ENCODE measurements at regions not wholly inside any gene's neighbourhood (a gene's known extent, or its start where the extent isn't known, plus 50 kb on each side); places are given as distances from the start of the nearest gene placed in this dataset.
A peak's percentile ranks its signal among the peaks of the same experiment; 100 is the strongest.

DNA sequence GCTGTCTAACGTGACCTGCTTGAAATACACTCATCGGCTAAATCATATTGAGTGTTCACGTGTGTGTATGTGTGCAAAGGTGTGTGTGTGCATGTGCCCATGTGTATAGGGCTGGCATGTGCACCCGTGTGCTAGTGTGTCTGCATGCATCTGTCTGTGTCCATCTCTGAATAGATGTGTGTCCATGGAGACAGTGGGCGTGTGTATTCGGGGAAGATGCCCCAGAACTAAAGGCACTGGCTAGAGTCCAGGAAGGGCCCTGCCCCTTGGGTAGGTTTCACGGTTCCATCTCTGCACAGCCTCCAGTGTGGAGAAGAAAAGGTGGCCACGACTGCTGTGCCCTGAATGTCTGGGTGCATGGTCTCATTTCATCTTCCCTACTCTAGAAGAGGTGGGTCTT, 220.3 kb downstream of the MN1 start:
- peaks cover 15% of the 10 kb centered on the region for H3K4me1 Mint-ChIP-seq (ENCODE audit: insufficient read depth, unreplicated experiment)
- no peak for DNase-seq (ENCODE audit: unreplicated experiment)
- CTCF ChIA-PET = interaction anchor here (1.0 kb wide), 1 partner anchor 175 kb away, joined by 3 read pairs; no protein-coding TSS in a partner anchor
- POLR2A ChIA-PET = no interaction called here
- TF ChIP-seq, protein P1, sequence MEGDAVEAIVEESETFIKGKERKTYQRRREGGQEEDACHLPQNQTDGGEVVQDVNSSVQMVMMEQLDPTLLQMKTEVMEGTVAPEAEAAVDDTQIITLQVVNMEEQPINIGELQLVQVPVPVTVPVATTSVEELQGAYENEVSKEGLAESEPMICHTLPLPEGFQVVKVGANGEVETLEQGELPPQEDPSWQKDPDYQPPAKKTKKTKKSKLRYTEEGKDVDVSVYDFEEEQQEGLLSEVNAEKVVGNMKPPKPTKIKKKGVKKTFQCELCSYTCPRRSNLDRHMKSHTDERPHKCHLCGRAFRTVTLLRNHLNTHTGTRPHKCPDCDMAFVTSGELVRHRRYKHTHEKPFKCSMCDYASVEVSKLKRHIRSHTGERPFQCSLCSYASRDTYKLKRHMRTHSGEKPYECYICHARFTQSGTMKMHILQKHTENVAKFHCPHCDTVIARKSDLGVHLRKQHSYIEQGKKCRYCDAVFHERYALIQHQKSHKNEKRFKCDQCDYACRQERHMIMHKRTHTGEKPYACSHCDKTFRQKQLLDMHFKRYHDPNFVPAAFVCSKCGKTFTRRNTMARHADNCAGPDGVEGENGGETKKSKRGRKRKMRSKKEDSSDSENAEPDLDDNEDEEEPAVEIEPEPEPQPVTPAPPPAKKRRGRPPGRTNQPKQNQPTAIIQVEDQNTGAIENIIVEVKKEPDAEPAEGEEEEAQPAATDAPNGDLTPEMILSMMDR (IDR thresholded peaks at IDR 0.05; ENCODE audit: unreplicated experiment) = no peak
- no peaks in the 10 kb centered on the region for H3K9me3 Mint-ChIP-seq (ENCODE audit: unreplicated experiment)
- no peak overlapping the region for H3K27ac Mint-ChIP-seq (ENCODE audit: low read depth, unreplicated experiment)
- intact Hi-C loops (cut with micrococcal nuclease) = no loop called here
- H3K36me3 Mint-ChIP-seq (ENCODE audit: insufficient read depth, unreplicated experiment) = no peaks in the 10 kb centered on the region
- no TSS peak for BruUV-seq (replicated peaks)
- no peaks in the 10 kb centered on the region for H3K27me3 Mint-ChIP-seq (ENCODE audit: insufficient read depth, unreplicated experiment)
- H3K4me3 Mint-ChIP-seq (ENCODE audit: unreplicated experiment) = no peak overlapping the region

DNA sequence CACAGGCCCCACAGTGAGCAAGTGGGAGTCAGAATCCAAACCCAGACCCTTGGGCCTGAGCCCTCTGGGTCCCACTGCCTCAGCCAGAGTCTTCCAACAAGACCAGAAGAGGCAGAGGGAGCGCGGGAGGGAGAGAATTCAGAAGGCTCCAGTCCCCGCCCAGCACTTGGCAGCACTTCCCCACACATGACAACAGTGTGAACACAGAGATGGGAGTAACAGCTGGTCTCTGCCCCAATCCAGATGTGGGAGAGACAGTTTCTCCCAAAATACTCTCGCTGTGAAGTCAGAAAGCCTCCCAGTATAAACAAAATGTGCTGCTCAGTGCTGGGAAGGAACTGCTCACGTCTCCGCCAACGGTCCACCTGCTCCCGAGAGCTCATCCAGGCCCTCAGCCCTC, 219.9 kb downstream of the MN1 start:
- ChIA-PET POLR2A (no interaction called here), CTCF (no interaction called here)
- Mint-ChIP-seq H3K9me3 (ENCODE audit: unreplicated experiment) (no peaks in the 10 kb centered on the region), H3K36me3 (ENCODE audit: insufficient read depth, unreplicated experiment) (no peaks in the 10 kb centered on the region), H3K27me3 (ENCODE audit: insufficient read depth, unreplicated experiment) (no peaks in the 10 kb centered on the region), H3K4me1 (ENCODE audit: insufficient read depth, unreplicated experiment) (peaks cover 15% of the 10 kb centered on the region), H3K27ac (ENCODE audit: low read depth, unreplicated experiment) (no peak overlapping the region), H3K4me3 (ENCODE audit: unreplicated experiment) (no peak overlapping the region)
- no TSS peak for BruUV-seq (replicated peaks)
- TF ChIP-seq, protein P1 (IDR thresholded peaks at IDR 0.05; ENCODE audit: unreplicated experiment) = no peak
- no peak for DNase-seq (ENCODE audit: unreplicated experiment)
- intact Hi-C loops (cut with micrococcal nuclease) = no loop called here

DNA sequence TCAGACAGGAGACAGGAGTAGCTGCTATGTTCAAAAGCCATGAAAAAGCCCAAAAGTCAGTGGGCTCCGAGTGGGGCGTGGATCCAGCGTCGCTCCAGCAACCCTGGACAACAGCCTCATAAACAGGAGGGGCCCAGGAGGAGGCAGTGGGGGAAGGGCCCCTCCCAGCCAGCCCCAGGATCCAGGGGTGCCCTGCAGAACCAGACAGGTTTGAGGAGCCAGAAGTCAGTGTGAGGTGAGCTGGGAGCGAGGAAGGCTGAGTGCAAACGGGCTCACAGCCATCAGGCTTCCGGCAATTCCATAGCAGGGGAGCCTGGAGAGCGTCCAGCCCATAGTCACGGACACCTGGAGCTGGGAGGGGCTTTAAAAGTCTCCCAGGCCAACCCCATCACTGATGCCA, 217.7 kb downstream of the MN1 start:
- ChIA-PET CTCF (interaction anchor here (0.6 kb wide), 1 partner anchor 41 kb away, joined by 3 read pairs; no protein-coding TSS in a partner anchor), POLR2A (interaction anchor here (0.6 kb wide), 1 partner anchor 139 kb away, joined by 4 read pairs; no protein-coding TSS in a partner anchor)
- intact Hi-C loops (cut with micrococcal nuclease) = no loop called here
- BruUV-seq (replicated peaks) = no TSS peak
- DNase-seq (ENCODE audit: unreplicated experiment) = peak; percentile 46
- Mint-ChIP-seq H3K27me3 (ENCODE audit: insufficient read depth, unreplicated experiment) (no peaks in the 10 kb centered on the region), H3K4me3 (ENCODE audit: unreplicated experiment) (no peak overlapping the region), H3K36me3 (ENCODE audit: insufficient read depth, unreplicated experiment) (no peaks in the 10 kb centered on the region), H3K4me1 (ENCODE audit: insufficient read depth, unreplicated experiment) (peaks cover 15% of the 10 kb centered on the region), H3K27ac (ENCODE audit: low read depth, unreplicated experiment) (no peak overlapping the region), H3K9me3 (ENCODE audit: unreplicated experiment) (peaks cover 3% of the 10 kb centered on the region)
- TF ChIP-seq, protein P1 (IDR thresholded peaks at IDR 0.05; ENCODE audit: unreplicated experiment) = no peak

DNA sequence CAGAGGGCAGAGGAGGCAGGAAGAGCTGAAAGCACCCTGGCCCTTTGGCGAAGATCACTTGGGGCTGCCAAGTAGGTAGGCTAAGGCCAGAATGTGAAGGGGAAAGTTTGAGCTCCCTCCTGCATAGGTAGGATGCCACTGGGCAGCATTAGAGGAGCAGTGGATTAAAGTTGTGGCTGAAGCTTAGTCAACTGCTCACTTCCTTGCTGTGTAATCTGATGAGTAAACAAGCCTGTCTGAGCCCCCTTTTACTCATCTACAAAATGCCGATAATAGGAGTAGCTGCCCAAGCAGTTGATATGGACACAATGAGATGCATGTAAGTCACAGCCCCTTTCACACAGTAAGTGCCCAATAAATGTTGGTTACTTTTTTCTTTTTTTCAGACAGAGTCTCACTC, 216.4 kb downstream of the MN1 start:
- no TSS peak for BruUV-seq (replicated peaks)
- no peak overlapping the region for H3K4me3 Mint-ChIP-seq (ENCODE audit: unreplicated experiment)
- no peaks in the 10 kb centered on the region for H3K27me3 Mint-ChIP-seq (ENCODE audit: insufficient read depth, unreplicated experiment)
- intact Hi-C loops (cut with micrococcal nuclease) = no loop called here
- TF ChIP-seq, protein P1 (IDR thresholded peaks at IDR 0.05; ENCODE audit: unreplicated experiment) = no peak
- H3K9me3 Mint-ChIP-seq (ENCODE audit: unreplicated experiment) = peaks cover 8% of the 10 kb centered on the region
- no peak overlapping the region for H3K27ac Mint-ChIP-seq (ENCODE audit: low read depth, unreplicated experiment)
- no peaks in the 10 kb centered on the region for H3K36me3 Mint-ChIP-seq (ENCODE audit: insufficient read depth, unreplicated experiment)
- ChIA-PET POLR2A (no interaction called here), CTCF (interaction anchor here (0.6 to 1.0 kb wide), 4 partner anchors 8 to 1223 kb away, joined by 3 to 4 read pairs (median 3); no protein-coding TSS in a partner anchor)
- no peak for DNase-seq (ENCODE audit: unreplicated experiment)
- peaks cover 15% of the 10 kb centered on the region for H3K4me1 Mint-ChIP-seq (ENCODE audit: insufficient read depth, unreplicated experiment)
